DOHH2 (cell line): ENCODE measurements at regions not wholly inside any gene's neighbourhood (a gene's known extent, or its start where the extent isn't known, plus 50 kb on each side); places are given as distances from the start of the nearest gene placed in this dataset.

Experiments used
- EZH2phosphoT487 ChIP-seq: fragments of 200-600 bp; sonication (generic); IDR thresholded peaks from 2 replicates; pipeline ENCODE4 v1.6.1; 2017; ENCODE audit warnings: borderline replicate concordance, mild to moderate bottlenecking, antibody characterized with exemption, low read length, moderate library complexity, mixed read lengths
- TF ChIP-seq, protein P1 (sequence below): fragments of 200-600 bp; sonication (generic); IDR thresholded peaks from one replicate; pipeline ENCODE4 v1.5.1; 2014; ENCODE audit warnings: antibody characterized with exemption, mild to moderate bottlenecking, low read depth, low read length; ENCODE audit not compliant: poor library complexity, severe bottlenecking

DNA sequence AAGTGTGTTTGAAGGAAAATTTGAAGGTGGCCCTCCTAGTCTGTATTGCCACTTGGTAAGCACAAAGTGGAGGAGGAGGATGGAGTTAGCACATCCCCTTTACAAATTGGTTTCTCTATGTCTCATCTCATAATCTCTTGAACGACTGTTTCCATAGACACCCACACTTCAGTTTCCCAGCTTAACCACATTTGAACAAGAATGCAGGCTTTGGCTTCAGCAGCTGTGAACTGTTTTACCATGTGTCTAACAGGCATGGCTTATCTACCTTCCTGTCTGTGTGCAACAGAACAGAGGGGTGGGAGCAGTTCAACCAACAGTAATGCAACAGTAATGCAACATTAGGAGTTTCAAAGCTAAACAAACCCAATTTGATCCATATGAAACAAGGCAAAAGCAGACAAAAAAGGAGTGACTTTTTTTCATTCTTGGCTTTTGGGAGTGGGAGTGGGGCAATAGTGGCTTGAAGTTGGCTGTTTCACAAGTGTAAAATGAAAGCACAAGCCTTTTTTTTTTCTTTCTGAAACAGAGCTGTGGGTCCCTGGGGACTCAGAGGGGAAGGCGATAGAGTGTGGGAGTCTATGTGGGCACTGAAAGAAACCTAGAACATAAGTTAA lies 108.0 kb downstream of the ITM2A start:
- TF ChIP-seq, protein P1, sequence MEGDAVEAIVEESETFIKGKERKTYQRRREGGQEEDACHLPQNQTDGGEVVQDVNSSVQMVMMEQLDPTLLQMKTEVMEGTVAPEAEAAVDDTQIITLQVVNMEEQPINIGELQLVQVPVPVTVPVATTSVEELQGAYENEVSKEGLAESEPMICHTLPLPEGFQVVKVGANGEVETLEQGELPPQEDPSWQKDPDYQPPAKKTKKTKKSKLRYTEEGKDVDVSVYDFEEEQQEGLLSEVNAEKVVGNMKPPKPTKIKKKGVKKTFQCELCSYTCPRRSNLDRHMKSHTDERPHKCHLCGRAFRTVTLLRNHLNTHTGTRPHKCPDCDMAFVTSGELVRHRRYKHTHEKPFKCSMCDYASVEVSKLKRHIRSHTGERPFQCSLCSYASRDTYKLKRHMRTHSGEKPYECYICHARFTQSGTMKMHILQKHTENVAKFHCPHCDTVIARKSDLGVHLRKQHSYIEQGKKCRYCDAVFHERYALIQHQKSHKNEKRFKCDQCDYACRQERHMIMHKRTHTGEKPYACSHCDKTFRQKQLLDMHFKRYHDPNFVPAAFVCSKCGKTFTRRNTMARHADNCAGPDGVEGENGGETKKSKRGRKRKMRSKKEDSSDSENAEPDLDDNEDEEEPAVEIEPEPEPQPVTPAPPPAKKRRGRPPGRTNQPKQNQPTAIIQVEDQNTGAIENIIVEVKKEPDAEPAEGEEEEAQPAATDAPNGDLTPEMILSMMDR, result no peak
- no peak for TF ChIP-seq EZH2phosphoT487
